Neuron (in vitro differentiated cells): ENCODE measurements at regions not wholly inside any gene's neighbourhood (a gene's known extent, or its start where the extent isn't known, plus 50 kb on each side); places are given as distances from the start of the nearest gene placed in this dataset.
A peak's percentile ranks its signal among the peaks of the same experiment; 100 is the strongest.
"Not testable (repeated sequence)": the region's sequence is repeated elsewhere in the genome, so short reads cannot be mapped to it uniquely, and the experiment has no call there.

Source experiments
- H2AFZ ChIP-seq: one replicate; pipeline ENCODE4 v1.6.1; 2013; ENCODE audit warnings: low read depth, mild to moderate bottlenecking, inconsistent platforms, low read length, moderate library complexity
- H3K27me3 ChIP-seq: one replicate; pipeline ENCODE4 v1.6.1; 2013; ENCODE audit warnings: low read length; ENCODE audit not compliant: insufficient read depth
- H3K36me3 ChIP-seq: one replicate; pipeline ENCODE4 v1.6.1; 2013; ENCODE audit warnings: low read length; ENCODE audit not compliant: insufficient read depth
- H3K4me1 ChIP-seq: one replicate; pipeline ENCODE4 v1.6.1; 2013; ENCODE audit warnings: low read length; ENCODE audit not compliant: insufficient read depth
- H3K4me3 ChIP-seq: 2 replicates; pipeline ENCODE4 v1.5.1; 2013; ENCODE audit warnings: mild to moderate bottlenecking, low read length, moderate library complexity
- H3K9me3 ChIP-seq: one replicate; pipeline ENCODE4 v1.6.1; 2013; ENCODE audit warnings: low read length

- Histone ChIP-seq H3K4me3 (no peak overlapping the region), H2AFZ (no peak overlapping the region), H3K27me3 (no peaks in the 10 kb centered on the region), H3K36me3 (no peaks in the 10 kb centered on the region), H3K4me1 (no peaks in the 10 kb centered on the region), H3K9me3 (no peaks in the 10 kb centered on the region)
Measured at GRCh38 chr6:80537118-80537972, 430.9 kb downstream of the BCKDHB start.

- H3K4me3 ChIP-seq, result no peak overlapping the region
- no peaks in the 10 kb centered on the region for H3K9me3 ChIP-seq
- no peaks in the 10 kb centered on the region for H3K4me1 ChIP-seq
- no peaks in the 10 kb centered on the region for H3K36me3 ChIP-seq
- H3K27me3 ChIP-seq, result no peaks in the 10 kb centered on the region
- no peak overlapping the region for H2AFZ ChIP-seq
Measured at GRCh38 chr6:80535914-80536565, 429.6 kb downstream of the BCKDHB start.

GRCh38 chr6:80531681-80532619 lies 425.5 kb downstream of the BCKDHB start:
- H3K27me3 ChIP-seq, result no peaks in the 10 kb centered on the region
- H3K4me3 ChIP-seq, result no peak overlapping the region
- no peaks in the 10 kb centered on the region for H3K9me3 ChIP-seq
- no peaks in the 10 kb centered on the region for H3K4me1 ChIP-seq
- no peaks in the 10 kb centered on the region for H3K36me3 ChIP-seq
- H2AFZ ChIP-seq, result no peak overlapping the region

GRCh38 chr6:80530103-80530502 lies 423.6 kb downstream of the BCKDHB start:
- no peaks in the 10 kb centered on the region for H3K4me1 ChIP-seq
- H3K36me3 ChIP-seq, result no peaks in the 10 kb centered on the region
- no peaks in the 10 kb centered on the region for H3K9me3 ChIP-seq
- no peak overlapping the region for H3K4me3 ChIP-seq
- no peaks in the 10 kb centered on the region for H3K27me3 ChIP-seq
- H2AFZ ChIP-seq, result no peak overlapping the region

GRCh38 chr6:80528115-80528514 lies 421.6 kb downstream of the BCKDHB start:
- H3K9me3 ChIP-seq, result no peaks in the 10 kb centered on the region
- H2AFZ ChIP-seq, result no peak overlapping the region
- H3K4me1 ChIP-seq, result peaks cover 7% of the 10 kb centered on the region
- H3K36me3 ChIP-seq, result no peaks in the 10 kb centered on the region
- H3K4me3 ChIP-seq, result no peak overlapping the region
- no peaks in the 10 kb centered on the region for H3K27me3 ChIP-seq

- no peaks in the 10 kb centered on the region for H3K36me3 ChIP-seq
- H3K27me3 ChIP-seq, result no peaks in the 10 kb centered on the region
- peaks cover 12% of the 10 kb centered on the region for H3K4me1 ChIP-seq
- H3K4me3 ChIP-seq, result no peak overlapping the region
- H3K9me3 ChIP-seq, result no peaks in the 10 kb centered on the region
- H2AFZ ChIP-seq, result no peak overlapping the region
Measured at GRCh38 chr6:80527552-80528052, 421.1 kb downstream of the BCKDHB start.

- Histone ChIP-seq H2AFZ (no peak overlapping the region), H3K36me3 (no peaks in the 10 kb centered on the region), H3K4me1 (peaks cover 28% of the 10 kb centered on the region), H3K9me3 (no peaks in the 10 kb centered on the region), H3K27me3 (no peaks in the 10 kb centered on the region), H3K4me3 (no peak overlapping the region)
Measured at GRCh38 chr6:80523531-80523997, 417.1 kb downstream of the BCKDHB start.

GRCh38 chr6:80523010-80523409 lies 416.5 kb downstream of the BCKDHB start:
- Histone ChIP-seq H3K9me3 (no peaks in the 10 kb centered on the region), H3K27me3 (no peaks in the 10 kb centered on the region), H3K36me3 (no peaks in the 10 kb centered on the region), H3K4me1 (peaks cover 28% of the 10 kb centered on the region), H2AFZ (peak overlapping the region; percentile 28), H3K4me3 (no peak overlapping the region)

- H2AFZ ChIP-seq, result peak overlapping the region; percentile 28
- H3K9me3 ChIP-seq, result no peaks in the 10 kb centered on the region
- no peak overlapping the region for H3K4me3 ChIP-seq
- H3K27me3 ChIP-seq, result no peaks in the 10 kb centered on the region
- no peaks in the 10 kb centered on the region for H3K36me3 ChIP-seq
- H3K4me1 ChIP-seq, result peaks cover 28% of the 10 kb centered on the region
Measured at GRCh38 chr6:80522576-80522975, 416.1 kb downstream of the BCKDHB start.

GRCh38 chr6:80519811-80520594 lies 413.5 kb downstream of the BCKDHB start:
- no peak overlapping the region for H3K4me3 ChIP-seq
- H3K9me3 ChIP-seq, result no peaks in the 10 kb centered on the region
- H3K36me3 ChIP-seq, result no peaks in the 10 kb centered on the region
- H2AFZ ChIP-seq, result no peak overlapping the region
- H3K27me3 ChIP-seq, result no peaks in the 10 kb centered on the region
- peaks cover 28% of the 10 kb centered on the region for H3K4me1 ChIP-seq

- H3K27me3 ChIP-seq, result no peaks in the 10 kb centered on the region
- H3K9me3 ChIP-seq, result no peaks in the 10 kb centered on the region
- no peaks in the 10 kb centered on the region for H3K36me3 ChIP-seq
- peaks cover 16% of the 10 kb centered on the region for H3K4me1 ChIP-seq
- H3K4me3 ChIP-seq, result no peak overlapping the region
- no peak overlapping the region for H2AFZ ChIP-seq
Measured at GRCh38 chr6:80517525-80517924, 411.1 kb downstream of the BCKDHB start.

- not testable (repeated sequence) for H3K9me3 ChIP-seq, H3K27me3 ChIP-seq, H3K36me3 ChIP-seq
Measured at GRCh38 chr6:80510521-80510920, 404.1 kb downstream of the BCKDHB start.

More at GRCh38 chr6:80510521-80510920, 404.1 kb downstream of the BCKDHB start:
- H2AFZ ChIP-seq, H3K4me3 ChIP-seq, H3K4me1 ChIP-seq: not testable (repeated sequence)
